ENCODE measurements at regions not wholly inside any gene's neighbourhood (a gene's known extent, or its start where the extent isn't known, plus 50 kb on each side); places are given as distances from the start of the nearest gene placed in this dataset.

- TF ChIP-seq CTCF (conservative IDR thresholded peaks at IDR 0.05; ENCODE audit: low read depth, low read length) (no peak), MAFK (IDR thresholded peaks at IDR 0.05; ENCODE audit: low read depth, low read length) (no peak), ELK1 (IDR thresholded peaks at IDR 0.05; ENCODE audit: borderline replicate concordance, low read depth, low read length) (no peak), USF2 (IDR thresholded peaks at IDR 0.05; ENCODE audit: low read depth, low read length) (no peak), FOS (IDR thresholded peaks at IDR 0.05; ENCODE audit: low read depth, low read length) (no peak), MAZ (IDR thresholded peaks at IDR 0.05; ENCODE audit: borderline replicate concordance, low read depth, low read length) (no peak), POLR2A (IDR thresholded peaks at IDR 0.05; ENCODE audit: low read depth, low read length) (no peak)
Observed at GRCh38 chr1:185574139-185574875, 159.9 kb upstream of the HMCN1 start.

Measured in IMR-90 (cell line).